ENCODE measurements at regions not wholly inside any gene's neighbourhood (a gene's known extent, or its start where the extent isn't known, plus 50 kb on each side); places are given as distances from the start of the nearest gene placed in this dataset.
"Not testable (repeated sequence)": the region's sequence is repeated elsewhere in the genome, so short reads cannot be mapped to it uniquely, and the experiment has no call there.

- TF ChIP-seq, protein P1, sequence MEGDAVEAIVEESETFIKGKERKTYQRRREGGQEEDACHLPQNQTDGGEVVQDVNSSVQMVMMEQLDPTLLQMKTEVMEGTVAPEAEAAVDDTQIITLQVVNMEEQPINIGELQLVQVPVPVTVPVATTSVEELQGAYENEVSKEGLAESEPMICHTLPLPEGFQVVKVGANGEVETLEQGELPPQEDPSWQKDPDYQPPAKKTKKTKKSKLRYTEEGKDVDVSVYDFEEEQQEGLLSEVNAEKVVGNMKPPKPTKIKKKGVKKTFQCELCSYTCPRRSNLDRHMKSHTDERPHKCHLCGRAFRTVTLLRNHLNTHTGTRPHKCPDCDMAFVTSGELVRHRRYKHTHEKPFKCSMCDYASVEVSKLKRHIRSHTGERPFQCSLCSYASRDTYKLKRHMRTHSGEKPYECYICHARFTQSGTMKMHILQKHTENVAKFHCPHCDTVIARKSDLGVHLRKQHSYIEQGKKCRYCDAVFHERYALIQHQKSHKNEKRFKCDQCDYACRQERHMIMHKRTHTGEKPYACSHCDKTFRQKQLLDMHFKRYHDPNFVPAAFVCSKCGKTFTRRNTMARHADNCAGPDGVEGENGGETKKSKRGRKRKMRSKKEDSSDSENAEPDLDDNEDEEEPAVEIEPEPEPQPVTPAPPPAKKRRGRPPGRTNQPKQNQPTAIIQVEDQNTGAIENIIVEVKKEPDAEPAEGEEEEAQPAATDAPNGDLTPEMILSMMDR (conservative IDR thresholded peaks at IDR 0.05; ENCODE audit: low read length): not testable (repeated sequence)
- TF ChIP-seq EZH2phosphoT487 (IDR thresholded peaks at IDR 0.05; ENCODE audit: borderline replicate concordance): not testable (repeated sequence)
These were observed 115.9 kb upstream of the SAMD11 start for GRCh38 chr1:807699-808390.

Data from Loucy (cell line).